ENCODE measurements at regions not wholly inside any gene's neighbourhood (a gene's known extent, or its start where the extent isn't known, plus 50 kb on each side); places are given as distances from the start of the nearest gene placed in this dataset. TPM values are rescaled to one million over a fixed set of nuclear protein-coding genes. Genes with fewer than 3 reads are reported as not detected.
"Not testable (repeated sequence)": the region's sequence is repeated elsewhere in the genome, so short reads cannot be mapped to it uniquely, and the experiment has no call there.

DNA sequence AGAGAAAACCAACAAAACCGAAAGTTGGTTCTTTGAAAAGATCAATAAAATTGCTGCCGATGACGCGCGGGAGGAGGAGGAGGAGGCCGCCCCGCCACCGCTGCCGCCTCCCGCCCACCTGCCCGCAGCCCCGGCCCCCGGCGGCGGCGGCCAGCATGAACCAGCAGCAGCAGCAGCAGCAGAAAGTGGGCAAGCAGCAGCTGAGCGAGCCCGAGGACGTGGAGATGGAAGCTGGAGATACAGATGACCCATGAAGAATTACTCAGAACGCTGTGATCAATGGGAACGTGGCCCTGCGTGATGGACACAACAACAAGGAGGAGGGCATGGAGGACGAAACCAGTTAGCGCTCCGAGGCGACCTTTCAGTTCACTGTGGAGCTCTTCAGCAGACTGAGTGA is 53.9 kb upstream of the EFNA5 start:
- WGBS, 2 donors (ENCODE audit: extremely low coverage in 2 of 2, insufficient read length in 2 of 2, insufficient replicate concordance in 1 of 2), result no CpG with 5 or more reads among the region's 26 CpGs
- Histone ChIP-seq H3K4me2 (ENCODE audit: insufficient read depth, low read length, poor library complexity, severe bottlenecking) (no peak overlapping the region), H3K23ac (ENCODE audit: low read depth, low read length, poor library complexity) (no peak overlapping the region), H3K14ac (ENCODE audit: low read length) (no peak overlapping the region), H4K8ac (ENCODE audit: low read depth, low read length) (no peak overlapping the region), H2AFZ (ENCODE audit: low read length) (no peak overlapping the region), H3K4me1 (ENCODE audit: control insufficient read depth in 2 of 2, insufficient read depth in 1 of 2, low read depth in 1 of 2, low read length in 2 of 2) (no peaks in the 10 kb centered on the region), H3K4ac (ENCODE audit: low read length) (peak overlapping the region; percentile 95), H4K91ac (ENCODE audit: low read depth, low read length, poor library complexity) (no peak overlapping the region), H3K18ac (ENCODE audit: low read length) (peak overlapping the region; percentile 13), H3K27ac (replicated peaks; ENCODE audit: low read length) (no peak overlapping the region), H3K79me1 (ENCODE audit: low read depth, low read length) (no peaks in the 10 kb centered on the region), H3K9ac (ENCODE audit: low read depth, low read length, poor library complexity) (no peak overlapping the region), H2BK120ac (ENCODE audit: low read depth, low read length) (no peak overlapping the region), H3K4me3 (ENCODE audit: low read length in 2 of 2) (no peak overlapping the region), H2BK15ac (ENCODE audit: low read length) (no peak overlapping the region), H2BK5ac (ENCODE audit: low read length) (no peak overlapping the region), H3K9me3 (replicated peaks in 1 of 2; ENCODE audit: control insufficient read depth in 2 of 2, insufficient read depth in 1 of 2, low read depth in 1 of 2, low read length in 2 of 2) (peaks cover 0 to 5% of the 10 kb centered on the region in 2 donors), H2AK5ac (ENCODE audit: low read depth, low read length) (no peak overlapping the region), H3K36me3 (replicated peaks in 1 of 2; ENCODE audit: control insufficient read depth in 2 of 2, insufficient read depth in 2 of 2, low read length in 2 of 2) (peaks cover 0 to 3% of the 10 kb centered on the region in 2 donors), H2BK12ac (ENCODE audit: low read length) (no peak overlapping the region), H3K27me3 (ENCODE audit: control insufficient read depth in 3 of 3, insufficient read depth in 3 of 3, low read depth in 1 of 3, low read length in 3 of 3) (no peaks in the 10 kb centered on the region)
- DNase-seq (ENCODE audit: low spot score), result no peak

DNA sequence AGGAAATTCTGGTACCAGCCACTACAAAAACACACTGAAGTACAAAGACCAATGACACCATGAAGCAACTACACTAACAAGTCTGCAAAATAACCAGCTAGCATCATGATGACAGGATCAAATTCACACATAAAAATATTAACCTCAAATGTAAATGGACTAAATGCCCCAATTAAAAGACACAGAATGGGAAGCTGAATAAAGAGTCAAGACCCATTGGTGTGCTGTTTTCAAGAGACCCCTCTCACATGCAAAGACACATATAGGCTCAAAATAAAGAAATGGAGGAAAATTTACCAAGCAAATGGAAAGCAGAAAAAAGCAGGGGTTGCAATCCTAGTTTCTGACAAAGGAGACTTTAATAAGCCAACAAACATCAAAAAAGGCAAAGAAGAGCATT is 50.5 kb upstream of the EFNA5 start:
- not testable (repeated sequence) for H3K4me2 ChIP-seq (ENCODE audit: insufficient read depth, low read length, poor library complexity, severe bottlenecking); H2BK120ac ChIP-seq (ENCODE audit: low read depth, low read length); H3K27me3 ChIP-seq (ENCODE audit: control insufficient read depth in 3 of 3, insufficient read depth in 3 of 3, low read depth in 1 of 3, low read length in 3 of 3); H2BK5ac ChIP-seq (ENCODE audit: low read length); H4K91ac ChIP-seq (ENCODE audit: low read depth, low read length, poor library complexity); H3K4me3 ChIP-seq (ENCODE audit: low read length in 2 of 2); H3K27ac ChIP-seq (replicated peaks; ENCODE audit: low read length); H3K36me3 ChIP-seq (replicated peaks in 1 of 2; ENCODE audit: control insufficient read depth in 2 of 2, insufficient read depth in 2 of 2, low read length in 2 of 2); H3K4ac ChIP-seq (ENCODE audit: low read length); H2AK5ac ChIP-seq (ENCODE audit: low read depth, low read length); H3K79me1 ChIP-seq (ENCODE audit: low read depth, low read length); H2AFZ ChIP-seq (ENCODE audit: low read length); DNase-seq (ENCODE audit: low spot score); H4K8ac ChIP-seq (ENCODE audit: low read depth, low read length); H3K14ac ChIP-seq (ENCODE audit: low read length); H3K9ac ChIP-seq (ENCODE audit: low read depth, low read length, poor library complexity); H2BK12ac ChIP-seq (ENCODE audit: low read length); H3K23ac ChIP-seq (ENCODE audit: low read depth, low read length, poor library complexity); H3K18ac ChIP-seq (ENCODE audit: low read length); H2BK15ac ChIP-seq (ENCODE audit: low read length); H3K4me1 ChIP-seq (ENCODE audit: control insufficient read depth in 2 of 2, insufficient read depth in 1 of 2, low read depth in 1 of 2, low read length in 2 of 2)
- H3K9me3 ChIP-seq (replicated peaks in 1 of 2; ENCODE audit: control insufficient read depth in 2 of 2, insufficient read depth in 1 of 2, low read depth in 1 of 2, low read length in 2 of 2), result peaks cover 7 to 10% of the 10 kb centered on the region in 2 donors

Small RNA genes in the stretch of these regions (small RNA-seq; reads per million reads assigned to genes)
- not detected for gene RN7SL782P (ENCODE audit: insufficient read depth)
